ENCODE measurements at regions not wholly inside any gene's neighbourhood (a gene's known extent, or its start where the extent isn't known, plus 50 kb on each side); places are given as distances from the start of the nearest gene placed in this dataset.
"Not testable (repeated sequence)": the region's sequence is repeated elsewhere in the genome, so short reads cannot be mapped to it uniquely, and the experiment has no call there.

- ATAC-seq (no peak), DNase-seq (no peak)
- no peaks in the 10 kb centered on the region for H3K27me3 ChIP-seq
- no peaks in the 10 kb centered on the region for H3K4me1 ChIP-seq
- TF ChIP-seq CTCF (IDR thresholded peaks at IDR 0.05), result no peak
- H3K36me3 ChIP-seq, result no peaks in the 10 kb centered on the region
- intact Hi-C loops (cut with DNase I), result no loop called here
- H3K9me3 ChIP-seq, result no peaks in the 10 kb centered on the region
- H3K4me3 ChIP-seq, result no peak overlapping the region
- H3K27ac ChIP-seq, result no peak overlapping the region
Observed at GRCh38 chr13:54248306-54248705, 1219.7 kb downstream of the OLFM4 start.

GRCh38 chr13:54261856-54262255, 1233.2 kb downstream of the OLFM4 start:
- H3K4me3 ChIP-seq, result no peak overlapping the region
- H3K27ac ChIP-seq, result no peak overlapping the region
- no peak for DNase-seq
- intact Hi-C loops (cut with DNase I), result no loop called here
- no peaks in the 10 kb centered on the region for H3K4me1 ChIP-seq
- ATAC-seq, result no peak
- no peaks in the 10 kb centered on the region for H3K9me3 ChIP-seq
- no peak for TF ChIP-seq CTCF (IDR thresholded peaks at IDR 0.05)
- H3K36me3 ChIP-seq, result no peaks in the 10 kb centered on the region
- no peaks in the 10 kb centered on the region for H3K27me3 ChIP-seq

GRCh38 chr13:54263868-54264267, 1235.3 kb downstream of the OLFM4 start:
- DNase-seq (no peak), ATAC-seq (no peak)
- Histone ChIP-seq H3K27ac (no peak overlapping the region), H3K36me3 (no peaks in the 10 kb centered on the region), H3K4me3 (no peak overlapping the region), H3K27me3 (no peaks in the 10 kb centered on the region), H3K4me1 (no peaks in the 10 kb centered on the region), H3K9me3 (no peaks in the 10 kb centered on the region)
- no peak for TF ChIP-seq CTCF (IDR thresholded peaks at IDR 0.05)
- intact Hi-C loops (cut with DNase I), result no loop called here

- H3K27me3 ChIP-seq; H3K4me3 ChIP-seq; intact Hi-C loops (cut with DNase I); H3K4me1 ChIP-seq; H3K27ac ChIP-seq; DNase-seq; H3K9me3 ChIP-seq; H3K36me3 ChIP-seq; ATAC-seq: not testable (repeated sequence)
Observed at GRCh38 chr13:54267253-54267668, 1238.6 kb downstream of the OLFM4 start.

- ATAC-seq, result not testable (repeated sequence)
Observed at GRCh38 chr13:54268013-54268695, 1239.5 kb downstream of the OLFM4 start.

GRCh38 chr13:54287062-54287764, 1258.6 kb downstream of the OLFM4 start:
- Histone ChIP-seq H3K36me3 (no peaks in the 10 kb centered on the region), H3K9me3 (peaks cover 17% of the 10 kb centered on the region), H3K4me1 (no peaks in the 10 kb centered on the region), H3K4me3 (no peak overlapping the region), H3K27me3 (no peaks in the 10 kb centered on the region), H3K27ac (no peak overlapping the region)
- intact Hi-C loops (cut with DNase I), result no loop called here
- ATAC-seq, result no peak
- no peak for DNase-seq
- TF ChIP-seq CTCF (IDR thresholded peaks at IDR 0.05), result no peak

More at GRCh38 chr13:54268013-54268695, 1239.5 kb downstream of the OLFM4 start:
- H3K9me3 ChIP-seq; H3K27ac ChIP-seq; H3K27me3 ChIP-seq; H3K4me1 ChIP-seq; H3K4me3 ChIP-seq; DNase-seq; H3K36me3 ChIP-seq; intact Hi-C loops (cut with DNase I): not testable (repeated sequence)

Measured in upper lobe of right lung (tissue), 1 donor.